A549 (cell line): ENCODE measurements at regions not wholly inside any gene's neighbourhood (a gene's known extent, or its start where the extent isn't known, plus 50 kb on each side); places are given as distances from the start of the nearest gene placed in this dataset.

Experiments
- ATAC-seq, 2 experiments: fragments of 200-7000 bp in 1 of 2; fragments of >200 bp in 1 of 2; cut with Nextera tagmentation in 1 of 2; cut with Tn5 transposase in 1 of 2; 3 replicates each; pipeline versions ENCODE4 v1.8.0 to v1.9.1; 2018 to 2020; ENCODE audit warnings: mild to moderate bottlenecking in 1 of 2, moderate library complexity in 1 of 2
- CTCF ChIA-PET: fragments of 300-600 bp; sonication (Branson Sonifier 250); formaldehyde crosslinking; extraction: SDS; loops from one replicate; lab custom pipeline; 2021; ENCODE audit warnings: antibody characterized with exemption, inconsistent platforms; lab: Yijun Ruan, JAX
- POLR2A ChIA-PET: fragments of 350-600 bp; formaldehyde crosslinking; extraction: SDS; loops from one replicate; lab custom pipeline; 2021; ENCODE audit warnings: antibody characterized with exemption, inconsistent platforms; lab: Yijun Ruan, JAX
- DNase-seq, 2 experiments: peaks; one replicate each; pipeline versions ENCODE4 v3.0.0 to v3.0.0-alpha.2; 2011 to 2016; ENCODE audit warnings: low read depth in 1 of 2, low spot score in 1 of 2
- FAIRE-seq: peaks from 2 replicates; lab custom pipeline; 2011; peaks lifted over from hg19 to GRCh38; lab: Jason Lieb, UNC
- H3K27ac ChIP-seq, 2 experiments: fragments of >200 bp; sonication (Bioruptor Twin); formaldehyde crosslinking; 3 replicates each; pipeline ENCODE4 v1.5.1; 2016 to 2017
- H3K4me1 ChIP-seq: fragments of >200 bp; sonication (Bioruptor Twin); formaldehyde crosslinking; 3 replicates; pipeline ENCODE4 v1.6.1; 2016
- H3K4me2 ChIP-seq: fragments of >200 bp; sonication (Bioruptor Twin); formaldehyde crosslinking; 3 replicates; pipeline ENCODE4 v1.6.1; 2016
- H3K4me3 ChIP-seq: fragments of >200 bp; sonication (Bioruptor Twin); formaldehyde crosslinking; 3 replicates; pipeline ENCODE4 v1.5.1; 2016
- H3K9me3 ChIP-seq: fragments of >200 bp; sonication (Bioruptor Twin); formaldehyde crosslinking; 3 replicates; pipeline ENCODE4 v1.6.1; 2016
- CBX8 ChIP-seq: fragments of 200-600 bp; sonication (generic); IDR thresholded peaks from 2 replicates; pipeline ENCODE4 v1.6.1; 2016
- CHD2 ChIP-seq: fragments of 150-350 bp; IDR thresholded peaks from 2 replicates; pipeline ENCODE4 v1.6.1; 2014; ENCODE audit warnings: low read length; ENCODE audit not compliant: partially characterized antibody
- EHMT2 ChIP-seq: fragments of 200-600 bp; sonication (generic); IDR thresholded peaks from 2 replicates; pipeline ENCODE4 v1.6.1; 2016; ENCODE audit warnings: antibody characterized with exemption, low read depth, mild to moderate bottlenecking, moderate library complexity
- ESRRA ChIP-seq: fragments of 150-350 bp; IDR thresholded peaks from 2 replicates; pipeline ENCODE4 v1.6.1; 2014; ENCODE audit warnings: mild to moderate bottlenecking, low read length, borderline replicate concordance
- HDAC2 ChIP-seq: fragments of 200-600 bp; sonication (generic); IDR thresholded peaks from 2 replicates; pipeline ENCODE4 v1.6.1; 2016
- HEYL ChIP-seq: fragments of 250-450 bp; sonication (Bioruptor Pico); IDR thresholded peaks from 2 replicates; pipeline ENCODE4 v1.8.0; 2021; ENCODE audit warnings: mild to moderate bottlenecking, moderate library complexity
- HOXA7 ChIP-seq: fragments of 250-450 bp; sonication (Bioruptor Pico); IDR thresholded peaks from 2 replicates; pipeline ENCODE4 v1.5.0; 2020; ENCODE audit warnings: mild to moderate bottlenecking, moderate library complexity
- JUN ChIP-seq, 2 experiments: fragments of >200 bp; sonication (Bioruptor Twin); formaldehyde crosslinking; IDR thresholded peaks; 2 replicates in 1 of 2; 3 replicates in 1 of 2; pipeline ENCODE4 v1.6.1; 2016 to 2017
- KDM1A ChIP-seq: fragments of 200-600 bp; sonication (generic); IDR thresholded peaks from 2 replicates; pipeline ENCODE4 v1.6.1; 2016; ENCODE audit warnings: low read depth, mild to moderate bottlenecking
- NPAS2 ChIP-seq: fragments of 250-450 bp; sonication (Bioruptor Pico); IDR thresholded peaks from 2 replicates; pipeline ENCODE4 v1.8.0; 2022; ENCODE audit warnings: mild to moderate bottlenecking, moderate library complexity, borderline replicate concordance
- NR3C1 ChIP-seq: fragments of >200 bp; sonication (Bioruptor Twin); formaldehyde crosslinking; IDR thresholded peaks from 3 replicates; pipeline ENCODE4 v1.6.1; 2017
- POLR2A ChIP-seq: IDR thresholded peaks from 2 replicates; pipeline ENCODE4 v1.6.1; 2012; ENCODE audit warnings: mild to moderate bottlenecking, low read length
- POLR2AphosphoS2 ChIP-seq: conservative IDR thresholded peaks from 2 replicates; pipeline ENCODE4 v1.6.1; 2012; ENCODE audit warnings: low read length, improper control_type of control experiment, inconsistent platforms
- RARB ChIP-seq: fragments of 250-450 bp; sonication (Bioruptor Pico); IDR thresholded peaks from 2 replicates; pipeline ENCODE4 v1.8.0; 2021; ENCODE audit warnings: mild to moderate bottlenecking, moderate library complexity
- ZFP36 ChIP-seq: fragments of 450-650 bp; IDR thresholded peaks from 2 replicates; pipeline ENCODE4 v1.6.1; 2014; ENCODE audit warnings: borderline replicate concordance; ENCODE audit not compliant: partially characterized antibody
- ZSCAN20 ChIP-seq: fragments of 250-450 bp; sonication (Bioruptor Pico); IDR thresholded peaks from 2 replicates; pipeline ENCODE4 v1.8.0; 2022; ENCODE audit warnings: mild to moderate bottlenecking, moderate library complexity
- WGBS: methylation state at CpG from one replicate; pipeline ENCODE4 v1.1.6; 2017; ENCODE audit errors: missing lambda C conversion rate; 5-methylcytosine and 5-hydroxymethylcytosine counted together
- TF ChIP-seq, protein P1 (sequence below): fragments of 200-600 bp; sonication (generic); IDR thresholded peaks from 2 replicates; pipeline ENCODE4 v1.6.1; 2016; ENCODE audit warnings: antibody characterized with exemption, mild to moderate bottlenecking, moderate library complexity
- TF ChIP-seq, protein P2 (sequence below): IDR thresholded peaks from 2 replicates; pipeline ENCODE4 v1.6.1; 2012; ENCODE audit warnings: low read depth, borderline replicate concordance
- TF ChIP-seq, protein P3 (sequence below): fragments of >200 bp; sonication (Bioruptor Twin); formaldehyde crosslinking; IDR thresholded peaks from 3 replicates; pipeline ENCODE4 v1.5.1; 2016
- TF ChIP-seq, protein P4 (sequence below): fragments of >200 bp; sonication (Bioruptor Twin); formaldehyde crosslinking; IDR thresholded peaks from 3 replicates; pipeline ENCODE4 v1.6.1; 2016
- TF ChIP-seq, protein P5 (sequence below): fragments of 150-350 bp; IDR thresholded peaks from 2 replicates; pipeline ENCODE4 v1.6.1; 2014; ENCODE audit warnings: low read depth, mild to moderate bottlenecking, low read length
- TF ChIP-seq, protein P6 (sequence below): IDR thresholded peaks from 2 replicates; pipeline ENCODE4 v1.6.1; 2012
- TF ChIP-seq, protein P7 (sequence below): fragments of 250-450 bp; sonication (Bioruptor Pico); IDR thresholded peaks from 2 replicates; pipeline ENCODE4 v1.5.0; 2020; ENCODE audit warnings: low read depth, mild to moderate bottlenecking, moderate library complexity

DNA sequence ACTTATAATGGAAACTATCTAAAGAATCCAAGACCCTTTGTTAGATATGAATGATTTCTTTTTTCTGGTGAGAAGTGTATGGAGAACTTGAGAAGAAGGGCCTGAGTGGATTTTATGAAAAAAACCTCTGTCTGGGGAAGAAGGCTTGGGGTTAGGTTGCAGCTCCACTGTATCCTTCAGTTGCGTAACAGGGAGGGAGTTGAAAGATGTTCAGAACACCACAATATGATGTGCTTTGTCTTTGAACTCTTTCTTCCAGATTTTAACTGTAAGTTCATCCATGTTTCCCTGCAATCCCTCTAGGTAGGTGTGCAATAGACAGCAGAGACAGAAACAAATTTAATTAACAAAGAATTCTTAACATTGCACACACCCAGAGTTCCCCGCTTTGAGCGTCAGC is 125.8 kb upstream of the NFIA start:
- ChIA-PET CTCF (no interaction called here), POLR2A (no interaction called here)
- WGBS: 84% methylated on average over 3 of the region's 3 CpGs
- Histone ChIP-seq H3K4me3 (no peak overlapping the region), H3K4me1 (no peaks in the 10 kb centered on the region), H3K9me3 (peaks cover 11% of the 10 kb centered on the region; the same call in 2 of the 3 replicates), H3K27ac (no peak overlapping the region), H3K4me2 (no peak overlapping the region)
- FAIRE-seq (no peak), ATAC-seq (no peak), DNase-seq (no peak)
- TF ChIP-seq CBX8: no peak
- TF ChIP-seq POLR2A: no peak
- TF ChIP-seq, protein P1, sequence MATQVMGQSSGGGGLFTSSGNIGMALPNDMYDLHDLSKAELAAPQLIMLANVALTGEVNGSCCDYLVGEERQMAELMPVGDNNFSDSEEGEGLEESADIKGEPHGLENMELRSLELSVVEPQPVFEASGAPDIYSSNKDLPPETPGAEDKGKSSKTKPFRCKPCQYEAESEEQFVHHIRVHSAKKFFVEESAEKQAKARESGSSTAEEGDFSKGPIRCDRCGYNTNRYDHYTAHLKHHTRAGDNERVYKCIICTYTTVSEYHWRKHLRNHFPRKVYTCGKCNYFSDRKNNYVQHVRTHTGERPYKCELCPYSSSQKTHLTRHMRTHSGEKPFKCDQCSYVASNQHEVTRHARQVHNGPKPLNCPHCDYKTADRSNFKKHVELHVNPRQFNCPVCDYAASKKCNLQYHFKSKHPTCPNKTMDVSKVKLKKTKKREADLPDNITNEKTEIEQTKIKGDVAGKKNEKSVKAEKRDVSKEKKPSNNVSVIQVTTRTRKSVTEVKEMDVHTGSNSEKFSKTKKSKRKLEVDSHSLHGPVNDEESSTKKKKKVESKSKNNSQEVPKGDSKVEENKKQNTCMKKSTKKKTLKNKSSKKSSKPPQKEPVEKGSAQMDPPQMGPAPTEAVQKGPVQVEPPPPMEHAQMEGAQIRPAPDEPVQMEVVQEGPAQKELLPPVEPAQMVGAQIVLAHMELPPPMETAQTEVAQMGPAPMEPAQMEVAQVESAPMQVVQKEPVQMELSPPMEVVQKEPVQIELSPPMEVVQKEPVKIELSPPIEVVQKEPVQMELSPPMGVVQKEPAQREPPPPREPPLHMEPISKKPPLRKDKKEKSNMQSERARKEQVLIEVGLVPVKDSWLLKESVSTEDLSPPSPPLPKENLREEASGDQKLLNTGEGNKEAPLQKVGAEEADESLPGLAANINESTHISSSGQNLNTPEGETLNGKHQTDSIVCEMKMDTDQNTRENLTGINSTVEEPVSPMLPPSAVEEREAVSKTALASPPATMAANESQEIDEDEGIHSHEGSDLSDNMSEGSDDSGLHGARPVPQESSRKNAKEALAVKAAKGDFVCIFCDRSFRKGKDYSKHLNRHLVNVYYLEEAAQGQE: no peak
- TF ChIP-seq ZSCAN20 (CRISPR knock-in tag): no peak
- no peak for TF ChIP-seq KDM1A
- TF ChIP-seq, protein P2, sequence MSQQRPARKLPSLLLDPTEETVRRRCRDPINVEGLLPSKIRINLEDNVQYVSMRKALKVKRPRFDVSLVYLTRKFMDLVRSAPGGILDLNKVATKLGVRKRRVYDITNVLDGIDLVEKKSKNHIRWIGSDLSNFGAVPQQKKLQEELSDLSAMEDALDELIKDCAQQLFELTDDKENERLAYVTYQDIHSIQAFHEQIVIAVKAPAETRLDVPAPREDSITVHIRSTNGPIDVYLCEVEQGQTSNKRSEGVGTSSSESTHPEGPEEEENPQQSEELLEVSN: no peak
- TF ChIP-seq HEYL (CRISPR knock-in tag): no peak
- no peak for TF ChIP-seq JUN (IDR thresholded peaks at IDR 0.05)
- TF ChIP-seq NR3C1: no peak
- no peak for TF ChIP-seq CHD2
- TF ChIP-seq ESRRA: no peak
- no peak for TF ChIP-seq ZFP36
- TF ChIP-seq EHMT2: no peak
- TF ChIP-seq NPAS2 (CRISPR knock-in tag): no peak

DNA sequence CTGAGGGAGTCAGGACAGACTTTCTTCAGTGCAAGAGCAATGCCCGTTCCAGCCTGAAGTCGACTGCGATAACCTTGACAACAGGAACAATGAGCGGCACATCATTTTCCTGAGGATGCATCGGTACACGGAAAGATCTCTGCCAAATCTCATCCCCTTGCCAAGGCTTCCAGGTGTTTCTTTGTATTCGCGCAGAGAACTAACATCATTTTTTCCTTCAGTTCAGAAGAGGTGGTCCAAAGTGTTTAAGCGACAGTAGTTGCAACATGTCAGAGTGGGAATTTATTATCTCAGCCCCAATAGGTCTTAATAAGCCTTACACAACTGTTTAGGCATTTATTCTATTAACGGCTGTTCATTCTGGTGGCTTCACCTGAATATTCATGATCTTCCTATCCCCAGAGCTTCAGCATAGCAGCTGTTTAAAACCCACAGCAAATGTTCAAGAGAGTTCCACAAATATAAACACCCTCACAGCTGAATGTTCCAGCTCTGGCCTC is 129.7 kb upstream of the NFIA start:
- Histone ChIP-seq H3K4me2 (no peak overlapping the region), H3K27ac (no peak overlapping the region), H3K4me3 (no peak overlapping the region), H3K4me1 (no peaks in the 10 kb centered on the region), H3K9me3 (peaks cover 11% of the 10 kb centered on the region; the same call in 2 of the 3 replicates)
- DNase-seq (no peak), FAIRE-seq (no peak), ATAC-seq (no peak)
- WGBS: 69% methylated on average over 10 of the region's 10 CpGs
- CTCF ChIA-PET: no interaction called here
- POLR2A ChIA-PET: no interaction called here
- TF ChIP-seq JUN (IDR thresholded peaks at IDR 0.05): no peak
- TF ChIP-seq, protein P3, sequence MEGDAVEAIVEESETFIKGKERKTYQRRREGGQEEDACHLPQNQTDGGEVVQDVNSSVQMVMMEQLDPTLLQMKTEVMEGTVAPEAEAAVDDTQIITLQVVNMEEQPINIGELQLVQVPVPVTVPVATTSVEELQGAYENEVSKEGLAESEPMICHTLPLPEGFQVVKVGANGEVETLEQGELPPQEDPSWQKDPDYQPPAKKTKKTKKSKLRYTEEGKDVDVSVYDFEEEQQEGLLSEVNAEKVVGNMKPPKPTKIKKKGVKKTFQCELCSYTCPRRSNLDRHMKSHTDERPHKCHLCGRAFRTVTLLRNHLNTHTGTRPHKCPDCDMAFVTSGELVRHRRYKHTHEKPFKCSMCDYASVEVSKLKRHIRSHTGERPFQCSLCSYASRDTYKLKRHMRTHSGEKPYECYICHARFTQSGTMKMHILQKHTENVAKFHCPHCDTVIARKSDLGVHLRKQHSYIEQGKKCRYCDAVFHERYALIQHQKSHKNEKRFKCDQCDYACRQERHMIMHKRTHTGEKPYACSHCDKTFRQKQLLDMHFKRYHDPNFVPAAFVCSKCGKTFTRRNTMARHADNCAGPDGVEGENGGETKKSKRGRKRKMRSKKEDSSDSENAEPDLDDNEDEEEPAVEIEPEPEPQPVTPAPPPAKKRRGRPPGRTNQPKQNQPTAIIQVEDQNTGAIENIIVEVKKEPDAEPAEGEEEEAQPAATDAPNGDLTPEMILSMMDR: no peak
- no peak for TF ChIP-seq HOXA7
- no peak for TF ChIP-seq POLR2AphosphoS2
- no peak for TF ChIP-seq HDAC2
- no peak for TF ChIP-seq RARB
- TF ChIP-seq, protein P4, sequence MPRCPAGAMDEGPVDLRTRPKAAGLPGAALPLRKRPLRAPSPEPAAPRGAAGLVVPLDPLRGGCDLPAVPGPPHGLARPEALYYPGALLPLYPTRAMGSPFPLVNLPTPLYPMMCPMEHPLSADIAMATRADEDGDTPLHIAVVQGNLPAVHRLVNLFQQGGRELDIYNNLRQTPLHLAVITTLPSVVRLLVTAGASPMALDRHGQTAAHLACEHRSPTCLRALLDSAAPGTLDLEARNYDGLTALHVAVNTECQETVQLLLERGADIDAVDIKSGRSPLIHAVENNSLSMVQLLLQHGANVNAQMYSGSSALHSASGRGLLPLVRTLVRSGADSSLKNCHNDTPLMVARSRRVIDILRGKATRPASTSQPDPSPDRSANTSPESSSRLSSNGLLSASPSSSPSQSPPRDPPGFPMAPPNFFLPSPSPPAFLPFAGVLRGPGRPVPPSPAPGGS: no peak
- TF ChIP-seq HEYL (CRISPR knock-in tag): no peak
- TF ChIP-seq, protein P5, sequence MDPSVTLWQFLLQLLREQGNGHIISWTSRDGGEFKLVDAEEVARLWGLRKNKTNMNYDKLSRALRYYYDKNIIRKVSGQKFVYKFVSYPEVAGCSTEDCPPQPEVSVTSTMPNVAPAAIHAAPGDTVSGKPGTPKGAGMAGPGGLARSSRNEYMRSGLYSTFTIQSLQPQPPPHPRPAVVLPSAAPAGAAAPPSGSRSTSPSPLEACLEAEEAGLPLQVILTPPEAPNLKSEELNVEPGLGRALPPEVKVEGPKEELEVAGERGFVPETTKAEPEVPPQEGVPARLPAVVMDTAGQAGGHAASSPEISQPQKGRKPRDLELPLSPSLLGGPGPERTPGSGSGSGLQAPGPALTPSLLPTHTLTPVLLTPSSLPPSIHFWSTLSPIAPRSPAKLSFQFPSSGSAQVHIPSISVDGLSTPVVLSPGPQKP: no peak
- TF ChIP-seq KDM1A: no peak
- TF ChIP-seq, protein P1: no peak
- TF ChIP-seq, protein P2: no peak
- TF ChIP-seq, protein P6, sequence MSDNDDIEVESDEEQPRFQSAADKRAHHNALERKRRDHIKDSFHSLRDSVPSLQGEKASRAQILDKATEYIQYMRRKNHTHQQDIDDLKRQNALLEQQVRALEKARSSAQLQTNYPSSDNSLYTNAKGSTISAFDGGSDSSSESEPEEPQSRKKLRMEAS: no peak
- TF ChIP-seq, protein P7, sequence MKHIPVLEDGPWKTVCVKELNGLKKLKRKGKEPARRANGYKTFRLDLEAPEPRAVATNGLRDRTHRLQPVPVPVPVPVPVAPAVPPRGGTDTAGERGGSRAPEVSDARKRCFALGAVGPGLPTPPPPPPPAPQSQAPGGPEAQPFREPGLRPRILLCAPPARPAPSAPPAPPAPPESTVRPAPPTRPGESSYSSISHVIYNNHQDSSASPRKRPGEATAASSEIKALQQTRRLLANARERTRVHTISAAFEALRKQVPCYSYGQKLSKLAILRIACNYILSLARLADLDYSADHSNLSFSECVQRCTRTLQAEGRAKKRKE (CRISPR knock-in tag): no peak
